ENCODE measurements at regions not wholly inside any gene's neighbourhood (a gene's known extent, or its start where the extent isn't known, plus 50 kb on each side); places are given as distances from the start of the nearest gene placed in this dataset.

DNA sequence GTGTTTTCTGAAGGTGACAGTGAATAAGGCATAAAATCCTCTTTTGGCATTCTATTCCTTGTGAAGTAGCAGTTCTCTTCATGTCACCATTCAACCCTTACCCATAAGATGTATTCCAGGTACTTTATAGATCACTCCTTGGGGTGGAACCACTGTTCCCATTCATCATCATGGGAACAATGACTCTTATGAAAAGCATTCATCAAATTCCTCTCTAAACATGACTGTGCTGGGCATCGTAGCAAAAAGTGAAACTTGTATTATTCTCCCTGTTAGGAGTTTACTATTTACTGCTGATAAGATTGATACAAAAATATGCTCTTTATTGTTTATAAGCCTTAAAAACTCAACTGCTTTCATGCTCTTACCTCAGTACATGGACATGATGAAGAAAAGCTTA is 793.4 kb downstream of the LIG4 start:
- no peak overlapping the region for H3K27ac Mint-ChIP-seq
- ATAC-seq = no peak
- Histone ChIP-seq H3K27me3 (ENCODE audit: control insufficient read depth, insufficient read depth, low read length) (no peaks in the 10 kb centered on the region), H3K36me3 (ENCODE audit: control insufficient read depth, insufficient read depth, low read length) (no peaks in the 10 kb centered on the region), H3K9me3 (ENCODE audit: control insufficient read depth, insufficient read depth, low read length) (peaks cover 5% of the 10 kb centered on the region), H3K4me3 (ENCODE audit: low read length) (no peak overlapping the region), H3K27ac (ENCODE audit: low read length) (no peak overlapping the region), H3K4me1 (ENCODE audit: control insufficient read depth, insufficient read depth, low read length) (no peaks in the 10 kb centered on the region)
- peaks cover 6 to 42% of the 10 kb centered on the region in 2 donors for H3K4me1 Mint-ChIP-seq
- DNase-seq = no peak
- peak overlapping the region; percentile 80 for H3K4me3 Mint-ChIP-seq
- intact Hi-C loops (cut with micrococcal nuclease) = no loop called here
- TF ChIP-seq, protein P1, sequence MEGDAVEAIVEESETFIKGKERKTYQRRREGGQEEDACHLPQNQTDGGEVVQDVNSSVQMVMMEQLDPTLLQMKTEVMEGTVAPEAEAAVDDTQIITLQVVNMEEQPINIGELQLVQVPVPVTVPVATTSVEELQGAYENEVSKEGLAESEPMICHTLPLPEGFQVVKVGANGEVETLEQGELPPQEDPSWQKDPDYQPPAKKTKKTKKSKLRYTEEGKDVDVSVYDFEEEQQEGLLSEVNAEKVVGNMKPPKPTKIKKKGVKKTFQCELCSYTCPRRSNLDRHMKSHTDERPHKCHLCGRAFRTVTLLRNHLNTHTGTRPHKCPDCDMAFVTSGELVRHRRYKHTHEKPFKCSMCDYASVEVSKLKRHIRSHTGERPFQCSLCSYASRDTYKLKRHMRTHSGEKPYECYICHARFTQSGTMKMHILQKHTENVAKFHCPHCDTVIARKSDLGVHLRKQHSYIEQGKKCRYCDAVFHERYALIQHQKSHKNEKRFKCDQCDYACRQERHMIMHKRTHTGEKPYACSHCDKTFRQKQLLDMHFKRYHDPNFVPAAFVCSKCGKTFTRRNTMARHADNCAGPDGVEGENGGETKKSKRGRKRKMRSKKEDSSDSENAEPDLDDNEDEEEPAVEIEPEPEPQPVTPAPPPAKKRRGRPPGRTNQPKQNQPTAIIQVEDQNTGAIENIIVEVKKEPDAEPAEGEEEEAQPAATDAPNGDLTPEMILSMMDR (IDR thresholded peaks at IDR 0.05) = no peak
- peaks cover 15% of the 10 kb centered on the region for H3K36me3 Mint-ChIP-seq
- H3K27me3 Mint-ChIP-seq (ENCODE audit: low read depth in 2 of 2) = no peaks in the 10 kb centered on the region
- peaks cover 4 to 8% of the 10 kb centered on the region in 2 donors for H3K9me3 Mint-ChIP-seq
- WGBS (ENCODE audit: insufficient coverage) = no CpG with 5 or more reads among the region's 1 CpG

DNA sequence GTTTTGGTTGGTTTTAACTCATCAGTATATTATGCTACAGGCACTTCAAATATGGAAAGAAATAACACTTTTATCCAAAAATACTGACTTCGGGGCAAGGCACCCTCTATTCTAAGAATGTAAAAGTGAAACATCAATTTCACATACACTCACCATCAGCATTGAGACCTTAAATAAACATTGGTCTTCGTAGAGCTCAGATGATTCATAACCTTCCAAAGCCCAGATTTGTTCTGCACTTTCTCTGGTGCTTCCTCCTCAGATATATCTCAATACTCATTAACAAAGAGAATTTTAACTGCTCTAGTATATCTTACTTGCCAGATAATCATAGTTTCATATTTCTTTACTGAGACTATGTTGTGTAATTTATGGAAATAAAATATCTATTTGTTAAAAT is 794.3 kb downstream of the LIG4 start:
- Mint-ChIP-seq H3K4me3 (no peak overlapping the region), H3K9me3 (peaks cover 8 to 13% of the 10 kb centered on the region in 2 donors), H3K27me3 (ENCODE audit: low read depth in 2 of 2) (no peaks in the 10 kb centered on the region), H3K27ac (no peak overlapping the region), H3K4me1 (peaks cover 6 to 42% of the 10 kb centered on the region in 2 donors), H3K36me3 (peaks cover 15% of the 10 kb centered on the region)
- no peak for DNase-seq
- intact Hi-C loops (cut with micrococcal nuclease) = no loop called here
- no peak overlapping the region for H3K27ac ChIP-seq (ENCODE audit: low read length)
- H3K9me3 ChIP-seq (ENCODE audit: control insufficient read depth, insufficient read depth, low read length) = peaks cover 5% of the 10 kb centered on the region
- ATAC-seq = no peak
- no peaks in the 10 kb centered on the region for H3K4me1 ChIP-seq (ENCODE audit: control insufficient read depth, insufficient read depth, low read length)
- WGBS (ENCODE audit: insufficient coverage) = 66% methylated on average over 2 of the region's 2 CpGs
- H3K27me3 ChIP-seq (ENCODE audit: control insufficient read depth, insufficient read depth, low read length) = no peaks in the 10 kb centered on the region
- TF ChIP-seq, protein P1 (IDR thresholded peaks at IDR 0.05) = no peak
- no peak overlapping the region for H3K4me3 ChIP-seq (ENCODE audit: low read length)
- H3K36me3 ChIP-seq (ENCODE audit: control insufficient read depth, insufficient read depth, low read length) = no peaks in the 10 kb centered on the region

DNA sequence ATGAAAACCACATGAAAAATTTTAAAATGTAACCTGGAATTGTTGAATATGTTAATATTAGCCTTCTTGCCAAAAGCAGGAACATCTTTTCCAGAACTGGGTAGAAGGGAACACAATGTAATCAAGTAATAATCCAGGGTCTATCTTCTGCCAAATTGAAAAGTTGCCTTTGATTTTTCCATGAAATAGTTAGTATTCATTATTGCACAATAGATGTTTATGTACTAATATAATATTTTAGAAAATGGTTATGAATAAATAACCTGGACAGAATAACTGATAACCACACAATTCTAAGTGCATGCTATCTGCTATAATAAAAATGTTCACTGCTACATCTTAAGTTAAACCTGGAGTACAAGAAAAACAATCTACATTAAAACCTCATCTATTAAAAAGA is 802.3 kb downstream of the LIG4 start:
- Histone ChIP-seq H3K9me3 (ENCODE audit: control insufficient read depth, insufficient read depth, low read length) (no peaks in the 10 kb centered on the region), H3K27me3 (ENCODE audit: control insufficient read depth, insufficient read depth, low read length) (no peaks in the 10 kb centered on the region), H3K4me3 (ENCODE audit: low read length) (no peak overlapping the region), H3K27ac (ENCODE audit: low read length) (no peak overlapping the region), H3K36me3 (ENCODE audit: control insufficient read depth, insufficient read depth, low read length) (no peaks in the 10 kb centered on the region), H3K4me1 (ENCODE audit: control insufficient read depth, insufficient read depth, low read length) (no peaks in the 10 kb centered on the region)
- Mint-ChIP-seq H3K4me3 (no peak overlapping the region), H3K4me1 (no peaks in the 10 kb centered on the region), H3K27me3 (ENCODE audit: low read depth in 2 of 2) (no peaks in the 10 kb centered on the region), H3K27ac (no peak overlapping the region), H3K9me3 (peaks cover 6 to 8% of the 10 kb centered on the region in 2 donors), H3K36me3 (no peaks in the 10 kb centered on the region)
- ATAC-seq = no peak
- DNase-seq = no peak
- TF ChIP-seq, protein P1 (IDR thresholded peaks at IDR 0.05) = no peak
- intact Hi-C loops (cut with micrococcal nuclease) = no loop called here

DNA sequence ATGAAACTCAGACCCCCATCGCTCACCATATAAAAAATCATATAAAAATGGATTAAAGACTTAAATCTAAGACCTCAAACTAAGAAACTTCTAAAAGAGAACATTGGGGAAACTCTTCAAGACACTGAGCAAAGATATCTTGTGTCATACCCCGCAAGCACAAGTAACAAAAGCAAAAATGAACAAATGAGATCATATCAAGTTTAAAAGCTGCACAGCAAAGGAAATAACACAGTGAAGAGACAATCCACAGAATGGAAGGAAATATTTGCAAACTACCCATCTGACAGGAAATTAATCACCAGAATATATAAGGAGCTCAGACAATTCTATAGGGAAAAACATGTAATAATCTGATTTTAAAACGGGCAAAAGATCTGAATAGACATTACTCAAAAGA is 808.3 kb downstream of the LIG4 start:
- H3K27ac Mint-ChIP-seq = no peak overlapping the region
- DNase-seq (no peak), ATAC-seq (no peak)
- no peaks in the 10 kb centered on the region for H3K4me1 ChIP-seq (ENCODE audit: control insufficient read depth, insufficient read depth, low read length)
- peaks cover 3 to 8% of the 10 kb centered on the region in 2 donors for H3K9me3 Mint-ChIP-seq
- no peaks in the 10 kb centered on the region for H3K36me3 ChIP-seq (ENCODE audit: control insufficient read depth, insufficient read depth, low read length)
- 69% methylated on average over 2 of the region's 3 CpGs for WGBS (ENCODE audit: insufficient coverage)
- H3K4me3 Mint-ChIP-seq = no peak overlapping the region
- TF ChIP-seq, protein P1 (IDR thresholded peaks at IDR 0.05) = no peak
- no peak overlapping the region for H3K4me3 ChIP-seq (ENCODE audit: low read length)
- no peak overlapping the region for H3K27ac ChIP-seq (ENCODE audit: low read length)
- no peaks in the 10 kb centered on the region for H3K27me3 Mint-ChIP-seq (ENCODE audit: low read depth in 2 of 2)
- H3K27me3 ChIP-seq (ENCODE audit: control insufficient read depth, insufficient read depth, low read length) = no peaks in the 10 kb centered on the region
- H3K4me1 Mint-ChIP-seq = no peaks in the 10 kb centered on the region
- peaks cover 2% of the 10 kb centered on the region for H3K9me3 ChIP-seq (ENCODE audit: control insufficient read depth, insufficient read depth, low read length)
- intact Hi-C loops (cut with micrococcal nuclease) = no loop called here
- H3K36me3 Mint-ChIP-seq = no peaks in the 10 kb centered on the region

Data from natural killer cell (primary cell).